Prostate gland (tissue), 2 donors: ENCODE measurements at regions not wholly inside any gene's neighbourhood (a gene's known extent, or its start where the extent isn't known, plus 50 kb on each side); places are given as distances from the start of the nearest gene placed in this dataset.

ENCODE experiments used
- CTCF ChIP-seq, 4 experiments: fragments of 200-600 bp in 2 of 4; fragments of 450-650 bp in 2 of 4; sonication (generic) in 2 of 4; IDR thresholded peaks; 1 replicate in 3 of 4; 2 replicates in 1 of 4; pipeline ENCODE4 v1.5.1; 2016 to 2019; ENCODE audit warnings: antibody characterized with exemption in 4 of 4, mild to moderate bottlenecking in 2 of 4, moderate library complexity in 2 of 4
- POLR2A ChIP-seq: fragments of 450-650 bp; IDR thresholded peaks from one replicate; pipeline ENCODE4 v1.6.1; 2016; ENCODE audit warnings: antibody characterized with exemption, mild to moderate bottlenecking
- POLR2AphosphoS5 ChIP-seq: sonication (generic); formaldehyde crosslinking; IDR thresholded peaks from one replicate; pipeline ENCODE4 v1.6.1; 2017; ENCODE audit warnings: antibody characterized with exemption

- no peak for TF ChIP-seq CTCF (IDR thresholded peaks at IDR 0.05)
- no peak for TF ChIP-seq POLR2AphosphoS5
- no peak for TF ChIP-seq POLR2A
Observed at GRCh38 chr20:40960521-40960956, 68.1 kb upstream of the TOP1 start.
